ENCODE measurements at regions not wholly inside any gene's neighbourhood (a gene's known extent, or its start where the extent isn't known, plus 50 kb on each side); places are given as distances from the start of the nearest gene placed in this dataset.

- no peaks in the 10 kb centered on the region for H3K79me2 ChIP-seq (ENCODE audit: control insufficient read depth, insufficient read depth, low read length)
- no peaks in the 10 kb centered on the region for H3K4me1 ChIP-seq (ENCODE audit: control insufficient read depth, extremely low read depth, insufficient read depth, low read length)
- no peak overlapping the region for H3K4me2 ChIP-seq (ENCODE audit: extremely low read depth, insufficient read depth, low read length)
- H4K20me1 ChIP-seq (ENCODE audit: control insufficient read depth, extremely low read depth, insufficient read depth, low read length), result no peaks in the 10 kb centered on the region
- no peak overlapping the region for H3K27ac ChIP-seq (ENCODE audit: insufficient read depth, low read length)
- H3K27me3 ChIP-seq (ENCODE audit: control insufficient read depth, insufficient read depth, low read length), result peaks cover 2% of the 10 kb centered on the region
- no peak overlapping the region for H3K9ac ChIP-seq (ENCODE audit: insufficient read depth, low read length)
- H3K36me3 ChIP-seq (ENCODE audit: control insufficient read depth, insufficient read depth, low read length), result no peaks in the 10 kb centered on the region
- TF ChIP-seq EZH2 (IDR thresholded peaks at IDR 0.05; ENCODE audit: low read length, missing control alignments), result no peak
- no peak for TF ChIP-seq CTCF (conservative IDR thresholded peaks at IDR 0.05 in 1 of 2, IDR thresholded peaks at IDR 0.05 in 1 of 2; ENCODE audit: low read depth in 1 of 2, low read length in 2 of 2)
- H3K4me3 ChIP-seq (replicated peaks in 1 of 4; ENCODE audit: control extremely low read depth in 1 of 4, insufficient read depth in 1 of 4, low read depth in 3 of 4, low read length in 4 of 4), result no peak overlapping the region
- no peaks in the 10 kb centered on the region for H3K9me3 ChIP-seq (ENCODE audit: control insufficient read depth, insufficient read depth, low read depth, low read length)
- no peak for DNase-seq (ENCODE audit: low read depth in 2 of 2)
- H2AFZ ChIP-seq (ENCODE audit: low read length), result no peak overlapping the region
Observed at GRCh38 chr10:29931833-29932232, 127.6 kb downstream of the JCAD start.

- Histone ChIP-seq H3K79me2 (ENCODE audit: control insufficient read depth, insufficient read depth, low read length) (no peaks in the 10 kb centered on the region), H3K4me2 (ENCODE audit: extremely low read depth, insufficient read depth, low read length) (no peak overlapping the region), H3K27me3 (ENCODE audit: control insufficient read depth, insufficient read depth, low read length) (peaks cover 3% of the 10 kb centered on the region), H4K20me1 (ENCODE audit: control insufficient read depth, extremely low read depth, insufficient read depth, low read length) (no peaks in the 10 kb centered on the region), H3K4me1 (ENCODE audit: control insufficient read depth, extremely low read depth, insufficient read depth, low read length) (no peaks in the 10 kb centered on the region), H2AFZ (ENCODE audit: low read length) (no peak overlapping the region), H3K9ac (ENCODE audit: insufficient read depth, low read length) (no peak overlapping the region), H3K4me3 (replicated peaks in 1 of 4; ENCODE audit: control extremely low read depth in 1 of 4, insufficient read depth in 1 of 4, low read depth in 3 of 4, low read length in 4 of 4) (no peak overlapping the region), H3K27ac (ENCODE audit: insufficient read depth, low read length) (no peak overlapping the region), H3K9me3 (ENCODE audit: control insufficient read depth, insufficient read depth, low read depth, low read length) (no peaks in the 10 kb centered on the region), H3K36me3 (ENCODE audit: control insufficient read depth, insufficient read depth, low read length) (no peaks in the 10 kb centered on the region)
- TF ChIP-seq CTCF (conservative IDR thresholded peaks at IDR 0.05 in 1 of 2, IDR thresholded peaks at IDR 0.05 in 1 of 2; ENCODE audit: low read depth in 1 of 2, low read length in 2 of 2) (no peak), EZH2 (IDR thresholded peaks at IDR 0.05; ENCODE audit: low read length, missing control alignments) (no peak)
- DNase-seq (ENCODE audit: low read depth in 2 of 2), result peak in 1 of 2 donors; percentile 20
Observed at GRCh38 chr10:29929006-29929405, 130.4 kb downstream of the JCAD start.

GRCh38 chr10:29926693-29927048, 132.7 kb downstream of the JCAD start:
- no peak overlapping the region for H3K9ac ChIP-seq (ENCODE audit: insufficient read depth, low read length)
- H3K36me3 ChIP-seq (ENCODE audit: control insufficient read depth, insufficient read depth, low read length), result no peaks in the 10 kb centered on the region
- no peak overlapping the region for H3K27ac ChIP-seq (ENCODE audit: insufficient read depth, low read length)
- DNase-seq (ENCODE audit: low read depth in 2 of 2), result peak; percentile 67 to 87
- H3K9me3 ChIP-seq (ENCODE audit: control insufficient read depth, insufficient read depth, low read depth, low read length), result no peaks in the 10 kb centered on the region
- no peak overlapping the region for H3K4me2 ChIP-seq (ENCODE audit: extremely low read depth, insufficient read depth, low read length)
- H3K79me2 ChIP-seq (ENCODE audit: control insufficient read depth, insufficient read depth, low read length), result no peaks in the 10 kb centered on the region
- H3K4me3 ChIP-seq (replicated peaks in 1 of 4; ENCODE audit: control extremely low read depth in 1 of 4, insufficient read depth in 1 of 4, low read depth in 3 of 4, low read length in 4 of 4), result no peak overlapping the region
- H3K4me1 ChIP-seq (ENCODE audit: control insufficient read depth, extremely low read depth, insufficient read depth, low read length), result no peaks in the 10 kb centered on the region
- no peak for TF ChIP-seq EZH2 (IDR thresholded peaks at IDR 0.05; ENCODE audit: low read length, missing control alignments)
- peak; percentile 45 to 96 for TF ChIP-seq CTCF (conservative IDR thresholded peaks at IDR 0.05 in 1 of 2, IDR thresholded peaks at IDR 0.05 in 1 of 2; ENCODE audit: low read depth in 1 of 2, low read length in 2 of 2)
- peaks cover 5% of the 10 kb centered on the region for H3K27me3 ChIP-seq (ENCODE audit: control insufficient read depth, insufficient read depth, low read length)
- H4K20me1 ChIP-seq (ENCODE audit: control insufficient read depth, extremely low read depth, insufficient read depth, low read length), result no peaks in the 10 kb centered on the region
- no peak overlapping the region for H2AFZ ChIP-seq (ENCODE audit: low read length)

Measured in fibroblast of lung (primary cell).